ENCODE measurements at regions not wholly inside any gene's neighbourhood (a gene's known extent, or its start where the extent isn't known, plus 50 kb on each side); places are given as distances from the start of the nearest gene placed in this dataset.
"Not testable (repeated sequence)": the region's sequence is repeated elsewhere in the genome, so short reads cannot be mapped to it uniquely, and the experiment has no call there.

DNA sequence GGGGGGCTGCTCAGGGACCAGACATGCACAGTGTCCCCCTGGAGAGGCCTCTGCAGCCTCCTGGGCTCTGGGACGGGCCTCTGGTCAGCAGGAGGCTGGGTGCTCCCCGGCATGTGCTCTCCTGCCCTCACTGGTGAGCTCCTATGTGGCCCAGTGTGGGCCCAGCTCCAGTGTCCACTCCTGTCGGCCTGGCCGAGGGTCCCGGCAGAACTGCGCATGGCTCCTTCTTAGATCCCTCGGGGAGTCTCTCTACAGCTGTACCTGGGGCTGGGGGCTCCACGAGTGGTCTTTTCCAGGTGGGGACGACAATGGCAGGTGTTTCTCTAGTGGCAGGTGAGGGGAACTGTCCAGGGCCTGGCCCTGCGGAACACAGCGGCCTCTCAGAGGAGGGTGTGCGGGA lies 367.3 kb downstream of the TMEM121 start:
- TF ChIP-seq GLIS3 (CRISPR knock-in tag; IDR thresholded peaks at IDR 0.05); PPARA (CRISPR knock-in tag; IDR thresholded peaks at IDR 0.05; ENCODE audit: borderline replicate concordance); ZFP30 (CRISPR knock-in tag; IDR thresholded peaks at IDR 0.05); POU6F1 (CRISPR knock-in tag; IDR thresholded peaks at IDR 0.05; ENCODE audit: borderline replicate concordance, low read depth); RARB (CRISPR knock-in tag; IDR thresholded peaks at IDR 0.05); BACH2 (CRISPR knock-in tag; IDR thresholded peaks at IDR 0.05; ENCODE audit: borderline replicate concordance); CREB5 (CRISPR knock-in tag; IDR thresholded peaks at IDR 0.05; ENCODE audit: low read depth); SNAI2 (CRISPR knock-in tag; IDR thresholded peaks at IDR 0.05); ARNTL (CRISPR knock-in tag; IDR thresholded peaks at IDR 0.05; ENCODE audit: borderline replicate concordance, low read depth); TCF4 (CRISPR knock-in tag; IDR thresholded peaks at IDR 0.05; ENCODE audit: borderline replicate concordance): not testable (repeated sequence)
- TF ChIP-seq, protein P1, sequence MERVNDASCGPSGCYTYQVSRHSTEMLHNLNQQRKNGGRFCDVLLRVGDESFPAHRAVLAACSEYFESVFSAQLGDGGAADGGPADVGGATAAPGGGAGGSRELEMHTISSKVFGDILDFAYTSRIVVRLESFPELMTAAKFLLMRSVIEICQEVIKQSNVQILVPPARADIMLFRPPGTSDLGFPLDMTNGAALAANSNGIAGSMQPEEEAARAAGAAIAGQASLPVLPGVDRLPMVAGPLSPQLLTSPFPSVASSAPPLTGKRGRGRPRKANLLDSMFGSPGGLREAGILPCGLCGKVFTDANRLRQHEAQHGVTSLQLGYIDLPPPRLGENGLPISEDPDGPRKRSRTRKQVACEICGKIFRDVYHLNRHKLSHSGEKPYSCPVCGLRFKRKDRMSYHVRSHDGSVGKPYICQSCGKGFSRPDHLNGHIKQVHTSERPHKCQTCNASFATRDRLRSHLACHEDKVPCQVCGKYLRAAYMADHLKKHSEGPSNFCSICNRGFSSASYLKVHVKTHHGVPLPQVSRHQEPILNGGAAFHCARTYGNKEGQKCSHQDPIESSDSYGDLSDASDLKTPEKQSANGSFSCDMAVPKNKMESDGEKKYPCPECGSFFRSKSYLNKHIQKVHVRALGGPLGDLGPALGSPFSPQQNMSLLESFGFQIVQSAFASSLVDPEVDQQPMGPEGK (CRISPR knock-in tag; IDR thresholded peaks at IDR 0.05; ENCODE audit: borderline replicate concordance): not testable (repeated sequence)
